CD14-positive monocyte (primary cell): ENCODE measurements at regions not wholly inside any gene's neighbourhood (a gene's known extent, or its start where the extent isn't known, plus 50 kb on each side); places are given as distances from the start of the nearest gene placed in this dataset.

Experiments
- DNase-seq, 3 donors: peaks; one replicate each; pipeline ENCODE4 v3.0.0-alpha.2; 2011 to 2022
- H2AFZ ChIP-seq: 2 replicates; pipeline ENCODE4 v1.6.0; 2012; ENCODE audit warnings: mild to moderate bottlenecking, low read depth, low read length, inconsistent platforms; ENCODE audit not compliant: insufficient read depth, poor library complexity, severe bottlenecking
- H3K27ac ChIP-seq, 2 donors: 1 replicate in 1 of 2; 2 replicates in 1 of 2; pipeline ENCODE4 v1.5.1; 2012 to 2013; ENCODE audit warnings: low read length in 2 of 2, control low read depth in 1 of 2, inconsistent platforms in 1 of 2, low read depth in 1 of 2, mild to moderate bottlenecking in 1 of 2
- H3K27me3 ChIP-seq, 2 donors: one replicate each; pipeline versions ENCODE4 v1.6.0 to v1.6.1; 2011 to 2013; ENCODE audit warnings: low read length in 2 of 2; ENCODE audit not compliant: control insufficient read depth in 2 of 2, insufficient read depth in 2 of 2
- H3K36me3 ChIP-seq, 2 donors: replicated peaks in 1 of 2; 1 replicate in 1 of 2; 2 replicates in 1 of 2; pipeline versions ENCODE4 v1.5.1 to v1.6.1; 2012 to 2013; ENCODE audit warnings: low read length in 2 of 2, control low read depth in 1 of 2, inconsistent platforms in 1 of 2, mild to moderate bottlenecking in 1 of 2; ENCODE audit not compliant: insufficient read depth in 2 of 2, control insufficient read depth in 1 of 2
- H3K4me1 ChIP-seq, 2 donors: 1 replicate in 1 of 2; 2 replicates in 1 of 2; pipeline versions ENCODE4 v1.5.1 to v1.6.1; 2012 to 2013; ENCODE audit warnings: low read length in 2 of 2, control low read depth in 1 of 2, inconsistent platforms in 1 of 2, mild to moderate bottlenecking in 1 of 2, moderate library complexity in 1 of 2; ENCODE audit not compliant: insufficient read depth in 2 of 2, control insufficient read depth in 1 of 2
- H3K4me2 ChIP-seq: replicated peaks from 2 replicates; pipeline ENCODE3; 2012; ENCODE audit warnings: low read length, moderate library complexity, mild to moderate bottlenecking; ENCODE audit not compliant: poor library complexity, severe bottlenecking; ENCODE audit errors: extremely low read depth
- H3K4me3 ChIP-seq, 3 experiments: fragments of 200-600 bp in 1 of 3; sonication (generic) in 1 of 3; replicated peaks in 1 of 3; 1 replicate in 2 of 3; 2 replicates in 1 of 3; pipeline ENCODE4 v1.5.1; 2011 to 2013; ENCODE audit warnings: low read length in 3 of 3, mild to moderate bottlenecking in 3 of 3, control low read depth in 2 of 3, low read depth in 2 of 3, inconsistent platforms in 1 of 3, moderate library complexity in 1 of 3
- H3K79me2 ChIP-seq: 2 replicates; pipeline ENCODE4 v1.6.0; 2012; ENCODE audit warnings: mild to moderate bottlenecking, control low read depth, inconsistent platforms, low read length, moderate library complexity; ENCODE audit not compliant: insufficient read depth
- H3K9ac ChIP-seq: 2 replicates; pipeline ENCODE4 v1.6.0; 2017; ENCODE audit warnings: low read length, mild to moderate bottlenecking; ENCODE audit not compliant: insufficient read depth, poor library complexity, severe bottlenecking
- H3K9me3 ChIP-seq, 2 donors: replicated peaks in 1 of 2; 1 replicate in 1 of 2; 2 replicates in 1 of 2; pipeline versions ENCODE4 v1.5.1 to v1.6.1; 2012 to 2013; ENCODE audit warnings: low read length in 2 of 2, control low read depth in 1 of 2; ENCODE audit not compliant: control insufficient read depth in 1 of 2, insufficient read depth in 1 of 2
- H4K20me1 ChIP-seq: 2 replicates; pipeline ENCODE4 v1.6.0; 2012; ENCODE audit warnings: mild to moderate bottlenecking, low read length, control low read depth, moderate library complexity; ENCODE audit not compliant: insufficient read depth
- H3K27ac Mint-ChIP-seq, 7 donors: one replicate each; pipeline ENCODE4 v1.8.0; 2020; ENCODE audit warnings: mild to moderate bottlenecking in 7 of 7, mixed read lengths in 7 of 7, moderate library complexity in 6 of 7, inconsistent platforms in 2 of 7
- H3K27me3 Mint-ChIP-seq, 3 donors: one replicate each; pipeline ENCODE4 v1.8.0; 2021 to 2022; ENCODE audit warnings: low read depth in 3 of 3, mild to moderate bottlenecking in 3 of 3, mixed read lengths in 3 of 3, moderate library complexity in 3 of 3, inconsistent platforms in 1 of 3
- H3K36me3 Mint-ChIP-seq, 2 donors: one replicate each; pipeline ENCODE4 v1.8.0; 2020; ENCODE audit warnings: mixed read lengths in 2 of 2, inconsistent platforms in 1 of 2, mild to moderate bottlenecking in 1 of 2
- H3K4me1 Mint-ChIP-seq: one replicate; pipeline ENCODE4 v1.8.0; 2020; ENCODE audit warnings: mild to moderate bottlenecking, mixed read lengths
- H3K4me3 Mint-ChIP-seq, 2 donors: one replicate each; pipeline ENCODE4 v1.8.0; 2020; ENCODE audit warnings: mild to moderate bottlenecking in 2 of 2, mixed read lengths in 2 of 2, moderate library complexity in 1 of 2
- H3K9me3 Mint-ChIP-seq, 7 donors: one replicate each; pipeline ENCODE4 v1.8.0; 2020 to 2022; ENCODE audit warnings: mixed read lengths in 7 of 7, mild to moderate bottlenecking in 6 of 7, moderate library complexity in 6 of 7, inconsistent platforms in 2 of 7
- CTCF ChIP-seq: fragments of 200-600 bp; IDR thresholded peaks from one replicate; pipeline ENCODE4 v1.8.0; 2022; ENCODE audit warnings: antibody characterized with exemption, mild to moderate bottlenecking
- WGBS: methylation state at CpG from one replicate; pipeline ENCODE4 v1.1.5; 2013; ENCODE audit warnings: missing lambda C conversion rate; ENCODE audit not compliant: insufficient coverage; 5-methylcytosine and 5-hydroxymethylcytosine counted together
- intact Hi-C, 2 donors: fragments of 100-400 bp; cut with micrococcal nuclease; formaldehyde crosslinking; loops; one replicate each; pipeline versions ENCODE4 v1.15.0 to v1.15.1; 2023

- no peak overlapping the region for H3K27ac ChIP-seq
These were observed 327.4 kb upstream of the CWC22 start for GRCh38 chr2:180334514-180334913.

GRCh38 chr2:180328795-180329422 is 321.8 kb upstream of the CWC22 start:
- H3K4me3 Mint-ChIP-seq = no peak overlapping the region
- no peak overlapping the region for H3K27ac ChIP-seq
- H3K27me3 Mint-ChIP-seq = peaks cover 0 to 5% (median 0%) of the 10 kb centered on the region in 3 donors
- H4K20me1 ChIP-seq = no peaks in the 10 kb centered on the region
- peaks cover 4 to 6% of the 10 kb centered on the region in 2 donors for H3K9me3 ChIP-seq
- H3K27ac Mint-ChIP-seq = no peak overlapping the region
- no peak overlapping the region for H3K4me2 ChIP-seq
- H3K36me3 ChIP-seq = no peaks in the 10 kb centered on the region
- WGBS = no CpG with 5 or more reads among the region's 1 CpG
- H3K9ac ChIP-seq = no peak overlapping the region
- H3K36me3 Mint-ChIP-seq = no peaks in the 10 kb centered on the region
- H3K27me3 ChIP-seq = no peaks in the 10 kb centered on the region
- H2AFZ ChIP-seq = no peak overlapping the region
- H3K4me3 ChIP-seq = no peak overlapping the region
- no peak for TF ChIP-seq CTCF
- no peak for DNase-seq
- H3K79me2 ChIP-seq = no peaks in the 10 kb centered on the region
- H3K4me1 Mint-ChIP-seq = no peaks in the 10 kb centered on the region
- H3K9me3 Mint-ChIP-seq = peaks cover 2 to 8% (median 4%) of the 10 kb centered on the region in 7 donors
- no peaks in the 10 kb centered on the region for H3K4me1 ChIP-seq
- intact Hi-C loops = no loop called here

More at GRCh38 chr2:180334514-180334913, 327.4 kb upstream of the CWC22 start:
- DNase-seq = no peak
- peaks cover 0 to 5% (median 0%) of the 10 kb centered on the region in 3 donors for H3K27me3 Mint-ChIP-seq
- 89% methylated on average over 1 of the region's 3 CpGs for WGBS
- no peak overlapping the region for H3K4me3 Mint-ChIP-seq
- Histone ChIP-seq H3K79me2 (no peaks in the 10 kb centered on the region), H3K36me3 (no peaks in the 10 kb centered on the region), H3K4me3 (no peak overlapping the region), H3K9me3 (peaks cover 9 to 27% of the 10 kb centered on the region in 2 donors), H4K20me1 (no peaks in the 10 kb centered on the region), H3K4me1 (no peaks in the 10 kb centered on the region), H2AFZ (no peak overlapping the region), H3K4me2 (no peak overlapping the region), H3K9ac (no peak overlapping the region), H3K27me3 (no peaks in the 10 kb centered on the region)
- H3K36me3 Mint-ChIP-seq = no peaks in the 10 kb centered on the region
- TF ChIP-seq CTCF = no peak
- no peak overlapping the region for H3K27ac Mint-ChIP-seq
- H3K4me1 Mint-ChIP-seq = no peaks in the 10 kb centered on the region
- intact Hi-C loops = no loop called here
- peaks cover 9 to 21% (median 17%) of the 10 kb centered on the region in 7 donors for H3K9me3 Mint-ChIP-seq
